ENCODE measurements at regions not wholly inside any gene's neighbourhood (a gene's known extent, or its start where the extent isn't known, plus 50 kb on each side); places are given as distances from the start of the nearest gene placed in this dataset.

DNA sequence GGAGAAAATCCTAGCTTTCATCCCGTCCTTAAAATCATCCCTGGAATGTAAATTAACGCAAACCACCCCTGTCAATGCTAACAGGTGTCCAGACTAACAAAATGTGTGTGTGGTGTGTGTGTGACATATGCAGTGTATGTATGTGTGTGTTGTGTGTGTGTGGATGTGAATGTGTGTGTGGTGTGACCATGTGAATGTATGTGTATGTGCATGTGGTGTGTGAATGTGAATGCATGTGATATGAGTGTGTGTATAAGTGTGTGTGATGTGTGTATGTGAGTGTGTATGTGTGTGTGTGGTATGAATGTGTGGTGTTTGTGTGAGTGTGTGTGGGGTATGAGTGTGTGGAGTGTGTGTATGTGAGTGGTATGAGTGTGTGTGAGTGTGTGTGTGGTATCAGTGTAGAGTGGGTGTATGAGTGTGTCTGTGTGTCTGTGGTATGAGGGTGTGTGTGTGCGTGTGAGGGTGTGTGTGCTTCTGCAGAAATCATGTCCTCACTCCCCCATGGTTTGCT is 190.8 kb downstream of the TEX29 start:
- TF ChIP-seq, protein P1, sequence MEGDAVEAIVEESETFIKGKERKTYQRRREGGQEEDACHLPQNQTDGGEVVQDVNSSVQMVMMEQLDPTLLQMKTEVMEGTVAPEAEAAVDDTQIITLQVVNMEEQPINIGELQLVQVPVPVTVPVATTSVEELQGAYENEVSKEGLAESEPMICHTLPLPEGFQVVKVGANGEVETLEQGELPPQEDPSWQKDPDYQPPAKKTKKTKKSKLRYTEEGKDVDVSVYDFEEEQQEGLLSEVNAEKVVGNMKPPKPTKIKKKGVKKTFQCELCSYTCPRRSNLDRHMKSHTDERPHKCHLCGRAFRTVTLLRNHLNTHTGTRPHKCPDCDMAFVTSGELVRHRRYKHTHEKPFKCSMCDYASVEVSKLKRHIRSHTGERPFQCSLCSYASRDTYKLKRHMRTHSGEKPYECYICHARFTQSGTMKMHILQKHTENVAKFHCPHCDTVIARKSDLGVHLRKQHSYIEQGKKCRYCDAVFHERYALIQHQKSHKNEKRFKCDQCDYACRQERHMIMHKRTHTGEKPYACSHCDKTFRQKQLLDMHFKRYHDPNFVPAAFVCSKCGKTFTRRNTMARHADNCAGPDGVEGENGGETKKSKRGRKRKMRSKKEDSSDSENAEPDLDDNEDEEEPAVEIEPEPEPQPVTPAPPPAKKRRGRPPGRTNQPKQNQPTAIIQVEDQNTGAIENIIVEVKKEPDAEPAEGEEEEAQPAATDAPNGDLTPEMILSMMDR (IDR thresholded peaks at IDR 0.05; ENCODE audit: poor library complexity, severe bottlenecking) = no peak
- TF ChIP-seq RAD21 (conservative IDR thresholded peaks at IDR 0.05) = no peak
- no peak for TF ChIP-seq TAF1 (IDR thresholded peaks at IDR 0.05; ENCODE audit: low read depth)
- TF ChIP-seq MXI1 (conservative IDR thresholded peaks at IDR 0.05; ENCODE audit: poor library complexity, severe bottlenecking) = no peak
- TF ChIP-seq, protein P2, sequence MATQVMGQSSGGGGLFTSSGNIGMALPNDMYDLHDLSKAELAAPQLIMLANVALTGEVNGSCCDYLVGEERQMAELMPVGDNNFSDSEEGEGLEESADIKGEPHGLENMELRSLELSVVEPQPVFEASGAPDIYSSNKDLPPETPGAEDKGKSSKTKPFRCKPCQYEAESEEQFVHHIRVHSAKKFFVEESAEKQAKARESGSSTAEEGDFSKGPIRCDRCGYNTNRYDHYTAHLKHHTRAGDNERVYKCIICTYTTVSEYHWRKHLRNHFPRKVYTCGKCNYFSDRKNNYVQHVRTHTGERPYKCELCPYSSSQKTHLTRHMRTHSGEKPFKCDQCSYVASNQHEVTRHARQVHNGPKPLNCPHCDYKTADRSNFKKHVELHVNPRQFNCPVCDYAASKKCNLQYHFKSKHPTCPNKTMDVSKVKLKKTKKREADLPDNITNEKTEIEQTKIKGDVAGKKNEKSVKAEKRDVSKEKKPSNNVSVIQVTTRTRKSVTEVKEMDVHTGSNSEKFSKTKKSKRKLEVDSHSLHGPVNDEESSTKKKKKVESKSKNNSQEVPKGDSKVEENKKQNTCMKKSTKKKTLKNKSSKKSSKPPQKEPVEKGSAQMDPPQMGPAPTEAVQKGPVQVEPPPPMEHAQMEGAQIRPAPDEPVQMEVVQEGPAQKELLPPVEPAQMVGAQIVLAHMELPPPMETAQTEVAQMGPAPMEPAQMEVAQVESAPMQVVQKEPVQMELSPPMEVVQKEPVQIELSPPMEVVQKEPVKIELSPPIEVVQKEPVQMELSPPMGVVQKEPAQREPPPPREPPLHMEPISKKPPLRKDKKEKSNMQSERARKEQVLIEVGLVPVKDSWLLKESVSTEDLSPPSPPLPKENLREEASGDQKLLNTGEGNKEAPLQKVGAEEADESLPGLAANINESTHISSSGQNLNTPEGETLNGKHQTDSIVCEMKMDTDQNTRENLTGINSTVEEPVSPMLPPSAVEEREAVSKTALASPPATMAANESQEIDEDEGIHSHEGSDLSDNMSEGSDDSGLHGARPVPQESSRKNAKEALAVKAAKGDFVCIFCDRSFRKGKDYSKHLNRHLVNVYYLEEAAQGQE (IDR thresholded peaks at IDR 0.05; ENCODE audit: borderline replicate concordance) = no peak
- no peak for TF ChIP-seq SMC3 (conservative IDR thresholded peaks at IDR 0.05; ENCODE audit: poor library complexity)
